Inflammatory macrophage (primary cell): ENCODE measurements at regions not wholly inside any gene's neighbourhood (a gene's known extent, or its start where the extent isn't known, plus 50 kb on each side); places are given as distances from the start of the nearest gene placed in this dataset.
"Not testable (repeated sequence)": the region's sequence is repeated elsewhere in the genome, so short reads cannot be mapped to it uniquely, and the experiment has no call there.

Experiments
- DNase-seq, 2 donors: peaks; one replicate each; pipeline ENCODE4 v3.0.0-alpha.2; 2020 to 2022

GRCh38 chrX:28189011-28189410, 207.8 kb upstream of the DCAF8L1 start:
- DNase-seq = no peak

GRCh38 chrX:28188526-28188925, 207.3 kb upstream of the DCAF8L1 start:
- DNase-seq = no peak

GRCh38 chrX:28180096-28180495, 198.8 kb upstream of the DCAF8L1 start:
- no peak for DNase-seq

- DNase-seq = no peak
Observed at GRCh38 chrX:28178206-28178605, 197.0 kb upstream of the DCAF8L1 start.

- DNase-seq = no peak
Observed at GRCh38 chrX:28177202-28177601, 196.0 kb upstream of the DCAF8L1 start.

- DNase-seq = no peak
Observed at GRCh38 chrX:28170713-28171112, 189.5 kb upstream of the DCAF8L1 start.

- no peak for DNase-seq
Observed at GRCh38 chrX:28158019-28158777, 176.9 kb upstream of the DCAF8L1 start.

GRCh38 chrX:28152263-28152662, 171.0 kb upstream of the DCAF8L1 start:
- not testable (repeated sequence) for DNase-seq

GRCh38 chrX:28135378-28136047, 154.3 kb upstream of the DCAF8L1 start:
- no peak for DNase-seq

- no peak for DNase-seq
Observed at GRCh38 chrX:28133763-28134162, 152.5 kb upstream of the DCAF8L1 start.

- DNase-seq = no peak
Observed at GRCh38 chrX:28127662-28128061, 146.4 kb upstream of the DCAF8L1 start.

- DNase-seq = no peak
Observed at GRCh38 chrX:28126886-28127285, 145.6 kb upstream of the DCAF8L1 start.

GRCh38 chrX:28124416-28124815, 143.2 kb upstream of the DCAF8L1 start:
- no peak for DNase-seq

- DNase-seq = not testable (repeated sequence)
Observed at GRCh38 chrX:28120580-28121245, 139.5 kb upstream of the DCAF8L1 start.

GRCh38 chrX:28120072-28120471, 138.8 kb upstream of the DCAF8L1 start:
- no peak for DNase-seq

GRCh38 chrX:28108186-28108945, 127.1 kb upstream of the DCAF8L1 start:
- no peak for DNase-seq

- DNase-seq = no peak
Observed at GRCh38 chrX:28099166-28099565, 117.9 kb upstream of the DCAF8L1 start.

- DNase-seq = no peak
Observed at GRCh38 chrX:28085653-28086052, 104.4 kb upstream of the DCAF8L1 start.

GRCh38 chrX:28058901-28059300, 77.7 kb upstream of the DCAF8L1 start:
- DNase-seq = no peak

GRCh38 chrX:28042826-28043564, 61.7 kb upstream of the DCAF8L1 start:
- DNase-seq = no peak

- DNase-seq = no peak
Observed at GRCh38 chrX:28042260-28042659, 61.0 kb upstream of the DCAF8L1 start.

- DNase-seq = no peak
Observed at GRCh38 chrX:28039258-28039657, 58.0 kb upstream of the DCAF8L1 start.
